Fibroblast of pulmonary artery (primary cell): ENCODE measurements at regions not wholly inside any gene's neighbourhood (a gene's known extent, or its start where the extent isn't known, plus 50 kb on each side); places are given as distances from the start of the nearest gene placed in this dataset.
"Not testable (repeated sequence)": the region's sequence is repeated elsewhere in the genome, so short reads cannot be mapped to it uniquely, and the experiment has no call there.

Source experiments
- DNase-seq: peaks from one replicate; pipeline ENCODE4 v3.0.0-alpha.2; 2010; ENCODE audit warnings: low read depth
- H3K4me3 ChIP-seq: replicated peaks from 2 replicates; pipeline ENCODE4 v1.5.1; 2011; ENCODE audit warnings: low read depth, mild to moderate bottlenecking, control low read depth, low read length, moderate library complexity
- CTCF ChIP-seq: IDR thresholded peaks from 2 replicates; pipeline ENCODE4 v1.5.1; 2011; ENCODE audit warnings: mild to moderate bottlenecking, control low read depth, low read length, inconsistent platforms; ENCODE audit errors: missing control alignments

GRCh38 chrX:23061116-23061515 lies 61.4 kb downstream of the DDX53 start:
- DNase-seq = no peak
- H3K4me3 ChIP-seq = no peak overlapping the region
- no peak for TF ChIP-seq CTCF

- TF ChIP-seq CTCF = no peak
- no peak for DNase-seq
- H3K4me3 ChIP-seq = no peak overlapping the region
These were observed 62.6 kb downstream of the DDX53 start for GRCh38 chrX:23062359-23062758.

- DNase-seq = no peak
- no peak for TF ChIP-seq CTCF
- no peak overlapping the region for H3K4me3 ChIP-seq
These were observed 67.0 kb downstream of the DDX53 start for GRCh38 chrX:23066588-23067281.

- H3K4me3 ChIP-seq, DNase-seq: not testable (repeated sequence)
These were observed 75.7 kb downstream of the DDX53 start for GRCh38 chrX:23075461-23075860.

GRCh38 chrX:23079347-23079746 lies 79.6 kb downstream of the DDX53 start:
- no peak for DNase-seq
- no peak overlapping the region for H3K4me3 ChIP-seq
- TF ChIP-seq CTCF = no peak

GRCh38 chrX:23100826-23101225 lies 101.1 kb downstream of the DDX53 start:
- no peak for TF ChIP-seq CTCF
- DNase-seq = no peak
- H3K4me3 ChIP-seq = no peak overlapping the region

- no peak for DNase-seq
- no peak overlapping the region for H3K4me3 ChIP-seq
- no peak for TF ChIP-seq CTCF
These were observed 103.8 kb downstream of the DDX53 start for GRCh38 chrX:23103546-23103945.
